H9 (cell line): ENCODE measurements at regions not wholly inside any gene's neighbourhood (a gene's known extent, or its start where the extent isn't known, plus 50 kb on each side); places are given as distances from the start of the nearest gene placed in this dataset.

Experiments
- DNase-seq: peaks from one replicate; pipeline ENCODE4 v3.0.0-alpha.2; 2017
- H2AFZ ChIP-seq: one replicate; pipeline ENCODE4 v1.6.1; 2013; ENCODE audit warnings: mild to moderate bottlenecking, low read length, control low read depth, moderate library complexity
- H2AK5ac ChIP-seq: 2 replicates; pipeline ENCODE4 v1.6.1; 2013; ENCODE audit warnings: low read length, control low read depth, mixed read lengths; ENCODE audit not compliant: insufficient read length
- H2BK120ac ChIP-seq: one replicate; pipeline ENCODE4 v1.6.1; 2013; ENCODE audit warnings: low read depth, mild to moderate bottlenecking, low read length, control low read depth, inconsistent platforms; ENCODE audit not compliant: poor library complexity, severe bottlenecking
- H2BK12ac ChIP-seq: 2 replicates; pipeline ENCODE4 v1.6.1; 2013; ENCODE audit warnings: low read length, control low read depth, mixed read lengths, low read depth; ENCODE audit not compliant: insufficient read length
- H2BK15ac ChIP-seq: 2 replicates; pipeline ENCODE4 v1.6.1; 2013; ENCODE audit warnings: low read depth, low read length, control low read depth
- H2BK20ac ChIP-seq: one replicate; pipeline ENCODE4 v1.6.1; 2013; ENCODE audit warnings: low read depth, mild to moderate bottlenecking, low read length, control low read depth, inconsistent platforms; ENCODE audit not compliant: poor library complexity, severe bottlenecking
- H2BK5ac ChIP-seq: 2 replicates; pipeline ENCODE4 v1.6.1; 2013; ENCODE audit warnings: low read length, control low read depth, mixed read lengths; ENCODE audit not compliant: insufficient read length
- H3K14ac ChIP-seq: 2 replicates; pipeline ENCODE4 v1.6.1; 2013; ENCODE audit warnings: low read length, control low read depth; ENCODE audit not compliant: insufficient read depth
- H3K18ac ChIP-seq: 2 replicates; pipeline ENCODE4 v1.6.1; 2013; ENCODE audit warnings: low read depth, mild to moderate bottlenecking, mixed read lengths, low read length, control low read depth; ENCODE audit not compliant: insufficient read length
- H3K23ac ChIP-seq: 2 replicates; pipeline ENCODE4 v1.6.1; 2013; ENCODE audit warnings: low read length, control low read depth, mixed read lengths, low read depth; ENCODE audit not compliant: insufficient read length
- H3K23me2 ChIP-seq: 2 replicates; pipeline ENCODE4 v1.6.1; 2013; ENCODE audit warnings: low read depth, mild to moderate bottlenecking, mixed read lengths, low read length, control low read depth; ENCODE audit not compliant: insufficient read length, poor library complexity, severe bottlenecking
- H3K27ac ChIP-seq: 2 replicates; pipeline ENCODE4 v1.5.1; 2013; ENCODE audit warnings: low read length, control low read depth, mixed read lengths, low read depth; ENCODE audit not compliant: insufficient read length
- H3K27me3 ChIP-seq: 2 replicates; pipeline ENCODE4 v1.6.1; 2013; ENCODE audit warnings: low read length, control low read depth, inconsistent platforms; ENCODE audit not compliant: insufficient read depth
- H3K4ac ChIP-seq: 2 replicates; pipeline ENCODE4 v1.6.1; 2013; ENCODE audit warnings: low read depth, mild to moderate bottlenecking, control low read depth, inconsistent platforms, low read length, moderate library complexity
- H3K4me1 ChIP-seq: 2 replicates; pipeline ENCODE4 v1.6.1; 2013; ENCODE audit warnings: low read length, control low read depth, inconsistent platforms; ENCODE audit not compliant: insufficient read depth
- H3K4me2 ChIP-seq: 2 replicates; pipeline ENCODE4 v1.6.1; 2013; ENCODE audit warnings: low read length, control low read depth, mixed read lengths; ENCODE audit not compliant: insufficient read length, insufficient read depth
- H3K56ac ChIP-seq: 2 replicates; pipeline ENCODE4 v1.6.1; 2013; ENCODE audit warnings: low read depth, mild to moderate bottlenecking, mixed read lengths, low read length, control low read depth; ENCODE audit not compliant: insufficient read length
- H3K79me1 ChIP-seq: 2 replicates; pipeline ENCODE4 v1.6.1; 2013; ENCODE audit warnings: low read depth, mild to moderate bottlenecking, moderate library complexity, low read length, control low read depth, inconsistent platforms; ENCODE audit not compliant: insufficient read depth, poor library complexity, severe bottlenecking
- H3K79me2 ChIP-seq: 2 replicates; pipeline ENCODE4 v1.6.1; 2013; ENCODE audit warnings: low read length, control low read depth, inconsistent platforms; ENCODE audit not compliant: insufficient read depth
- H3K9ac ChIP-seq: 2 replicates; pipeline ENCODE4 v1.6.1; 2013; ENCODE audit warnings: low read length, control low read depth, mixed read lengths; ENCODE audit not compliant: insufficient read length; ENCODE audit errors: extremely low read depth
- H3K9me3 ChIP-seq: one replicate; pipeline ENCODE4 v1.6.1; 2013; ENCODE audit warnings: low read depth, low read length, inconsistent platforms; ENCODE audit not compliant: control insufficient read depth
- H3T11ph ChIP-seq: one replicate; pipeline ENCODE4 v1.6.1; 2013; ENCODE audit warnings: mild to moderate bottlenecking, low read length, control low read depth, inconsistent platforms
- H4K20me1 ChIP-seq: one replicate; pipeline ENCODE4 v1.6.1; 2013; ENCODE audit not compliant: control insufficient read depth, insufficient read length, insufficient read depth
- H4K5ac ChIP-seq: 2 replicates; pipeline ENCODE4 v1.6.1; 2013; ENCODE audit warnings: low read depth, mild to moderate bottlenecking, mixed read lengths, low read length, control low read depth; ENCODE audit not compliant: insufficient read length
- H4K8ac ChIP-seq: replicated peaks from 2 replicates; pipeline ENCODE4 v1.6.1; 2013; ENCODE audit warnings: low read length, control low read depth, mixed read lengths, low read depth; ENCODE audit not compliant: insufficient read length
- H4K91ac ChIP-seq: 2 replicates; pipeline ENCODE4 v1.6.1; 2013; ENCODE audit warnings: low read depth, mild to moderate bottlenecking, moderate library complexity, mixed read lengths, low read length, control low read depth; ENCODE audit not compliant: insufficient read length
- H3K27ac Mint-ChIP-seq, 3 experiments: 2 replicates in 2 of 3; 3 replicates in 1 of 3; pipeline ENCODE4 v1.8.0; 2020 to 2021; ENCODE audit warnings: mixed read lengths in 3 of 3, mild to moderate bottlenecking in 1 of 3, moderate library complexity in 1 of 3
- H3K27me3 Mint-ChIP-seq: 2 replicates; pipeline ENCODE4 v1.8.0; 2021; ENCODE audit warnings: low read depth, mild to moderate bottlenecking, moderate library complexity, mixed read lengths
- H3K36me3 Mint-ChIP-seq, 3 experiments: 2 replicates in 2 of 3; 3 replicates in 1 of 3; pipeline ENCODE4 v1.8.0; 2020 to 2021; ENCODE audit warnings: low read depth in 3 of 3, mixed read lengths in 3 of 3; ENCODE audit not compliant: insufficient read depth in 1 of 3
- H3K4me1 Mint-ChIP-seq, 2 experiments: 2 replicates each; pipeline ENCODE4 v1.8.0; 2020; ENCODE audit warnings: mixed read lengths in 2 of 2
- H3K4me3 Mint-ChIP-seq, 2 experiments: 2 replicates in 1 of 2; 3 replicates in 1 of 2; pipeline ENCODE4 v1.8.0; 2020 to 2021; ENCODE audit warnings: mild to moderate bottlenecking in 2 of 2, mixed read lengths in 2 of 2, moderate library complexity in 1 of 2
- H3K9me3 Mint-ChIP-seq, 2 experiments: 2 replicates in 1 of 2; 3 replicates in 1 of 2; pipeline ENCODE4 v1.8.0; 2020; ENCODE audit warnings: mild to moderate bottlenecking in 2 of 2, mixed read lengths in 2 of 2, moderate library complexity in 1 of 2
- WGBS: extraction: QIAGEN DNeasy Blood & Tissue Kit; methylation state at CpG from one replicate; pipeline ENCODE4 v1.1.7; 2013; ENCODE audit warnings: missing lambda C conversion rate, low lambda C conversion rate, mixed read lengths; ENCODE audit not compliant: insufficient read length; ENCODE audit errors: extremely low coverage; 5-methylcytosine and 5-hydroxymethylcytosine counted together
- TF ChIP-seq, protein P1 (sequence below): fragments of 200-600 bp; sonication (generic); conservative IDR thresholded peaks from 3 replicates; pipeline ENCODE4 v1.8.0; 2021; ENCODE audit warnings: antibody characterized with exemption, mild to moderate bottlenecking

DNA sequence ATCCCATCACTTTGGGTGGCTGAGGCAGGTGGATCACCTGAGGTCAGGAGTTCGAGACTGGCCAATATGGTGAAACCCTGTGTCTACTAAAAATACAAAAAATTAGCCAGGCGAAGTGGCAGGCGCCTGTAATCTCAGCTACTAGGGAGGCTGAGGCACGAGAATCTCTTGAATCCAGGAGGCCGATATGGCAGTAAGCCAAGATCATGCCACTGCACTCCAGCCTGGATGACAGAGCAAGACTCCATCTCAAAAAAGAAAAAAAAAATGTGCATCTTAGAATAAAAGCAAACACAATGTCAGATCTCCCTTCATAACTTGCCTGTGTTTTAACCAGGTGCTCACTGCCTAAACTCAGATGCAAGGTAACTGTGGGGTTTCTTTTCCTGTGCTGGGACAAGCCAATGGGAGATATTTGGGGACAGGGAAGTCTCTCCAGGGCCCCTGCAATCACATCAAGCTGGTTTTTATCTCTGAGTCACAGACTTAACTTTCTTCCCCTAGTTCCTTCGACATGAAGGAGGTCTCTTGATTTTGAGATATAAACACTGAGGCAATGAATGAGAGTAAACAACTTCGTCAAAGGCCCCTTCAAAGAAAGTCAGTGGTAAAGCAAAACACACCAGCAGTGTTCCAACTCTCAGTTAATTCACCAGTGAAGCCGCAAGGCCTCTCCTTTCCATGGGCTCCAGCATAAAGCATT, 99.1 kb downstream of the SNX18 start:
- H3K4me1 Mint-ChIP-seq, result peaks cover 0 to 9% of the 10 kb centered on the region in 2 experiments; a peak in 2 of 4 replicates
- no peak overlapping the region; a peak in 1 of 7 replicates for H3K27ac Mint-ChIP-seq
- peaks cover 4% of the 10 kb centered on the region for H3K27me3 Mint-ChIP-seq
- no peaks in the 10 kb centered on the region for H3K36me3 Mint-ChIP-seq
- Histone ChIP-seq H3K18ac (no peak overlapping the region), H3K9me3 (no peaks in the 10 kb centered on the region), H3K79me1 (no peaks in the 10 kb centered on the region), H3K23me2 (no peaks in the 10 kb centered on the region), H4K8ac (no peak overlapping the region), H3K4me1 (no peaks in the 10 kb centered on the region), H2AFZ (no peak overlapping the region), H3K27me3 (no peaks in the 10 kb centered on the region), H3T11ph (no peak overlapping the region), H3K23ac (no peak overlapping the region), H3K14ac (no peak overlapping the region), H3K9ac (no peak overlapping the region), H3K4me2 (no peak overlapping the region), H2BK5ac (no peak overlapping the region), H2BK12ac (no peak overlapping the region), H3K79me2 (no peaks in the 10 kb centered on the region), H3K4ac (no peak overlapping the region), H4K20me1 (no peaks in the 10 kb centered on the region), H2BK15ac (no peak overlapping the region), H4K91ac (no peak overlapping the region), H4K5ac (no peak overlapping the region), H2BK20ac (no peak overlapping the region), H2BK120ac (no peak overlapping the region), H3K56ac (no peak overlapping the region), H2AK5ac (no peak overlapping the region), H3K27ac (no peak overlapping the region)
- H3K9me3 Mint-ChIP-seq, result no peaks in the 10 kb centered on the region; a peak in 2 of 5 replicates
- no peak for DNase-seq
- H3K4me3 Mint-ChIP-seq, result no peak overlapping the region
- no CpG with 5 or more reads among the region's 8 CpGs for WGBS
- TF ChIP-seq, protein P1, sequence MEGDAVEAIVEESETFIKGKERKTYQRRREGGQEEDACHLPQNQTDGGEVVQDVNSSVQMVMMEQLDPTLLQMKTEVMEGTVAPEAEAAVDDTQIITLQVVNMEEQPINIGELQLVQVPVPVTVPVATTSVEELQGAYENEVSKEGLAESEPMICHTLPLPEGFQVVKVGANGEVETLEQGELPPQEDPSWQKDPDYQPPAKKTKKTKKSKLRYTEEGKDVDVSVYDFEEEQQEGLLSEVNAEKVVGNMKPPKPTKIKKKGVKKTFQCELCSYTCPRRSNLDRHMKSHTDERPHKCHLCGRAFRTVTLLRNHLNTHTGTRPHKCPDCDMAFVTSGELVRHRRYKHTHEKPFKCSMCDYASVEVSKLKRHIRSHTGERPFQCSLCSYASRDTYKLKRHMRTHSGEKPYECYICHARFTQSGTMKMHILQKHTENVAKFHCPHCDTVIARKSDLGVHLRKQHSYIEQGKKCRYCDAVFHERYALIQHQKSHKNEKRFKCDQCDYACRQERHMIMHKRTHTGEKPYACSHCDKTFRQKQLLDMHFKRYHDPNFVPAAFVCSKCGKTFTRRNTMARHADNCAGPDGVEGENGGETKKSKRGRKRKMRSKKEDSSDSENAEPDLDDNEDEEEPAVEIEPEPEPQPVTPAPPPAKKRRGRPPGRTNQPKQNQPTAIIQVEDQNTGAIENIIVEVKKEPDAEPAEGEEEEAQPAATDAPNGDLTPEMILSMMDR, result no peak
